H1 (cell line): ENCODE measurements at regions not wholly inside any gene's neighbourhood (a gene's known extent, or its start where the extent isn't known, plus 50 kb on each side); places are given as distances from the start of the nearest gene placed in this dataset.
A peak's percentile ranks its signal among the peaks of the same experiment; 100 is the strongest.
"Not testable (repeated sequence)": the region's sequence is repeated elsewhere in the genome, so short reads cannot be mapped to it uniquely, and the experiment has no call there.

Source experiments
- CTCF ChIA-PET: fragments of 300-600 bp; sonication (Branson Sonifier 250); formaldehyde crosslinking; loops from one replicate; lab custom pipeline; 2021; ENCODE audit not compliant: partially characterized antibody; lab: Charles Lee
- POLR2A ChIA-PET: fragments of 300-600 bp; sonication (Branson Sonifier 250); formaldehyde crosslinking; loops from one replicate; lab custom pipeline; 2021; ENCODE audit warnings: inconsistent platforms; ENCODE audit not compliant: partially characterized antibody; lab: Charles Lee
- DNase-seq, 2 experiments: peaks; one replicate each; pipeline versions ENCODE4 v3.0.0 to v3.0.0-alpha.2; 2010 to 2022; ENCODE audit warnings: low spot score in 2 of 2, low read depth in 1 of 2, mixed read lengths in 1 of 2
- FAIRE-seq: peaks from 2 replicates; lab custom pipeline; 2011; peaks lifted over from hg19 to GRCh38; lab: Jason Lieb, UNC
- H2AFZ ChIP-seq: 2 replicates; pipeline ENCODE4 v1.8.1; 2012; ENCODE audit warnings: low read length, inconsistent platforms
- H2AK5ac ChIP-seq: 2 replicates; pipeline ENCODE4 v1.6.1; 2013; ENCODE audit warnings: low read depth, low read length
- H2BK120ac ChIP-seq: replicated peaks from 2 replicates; pipeline ENCODE3; 2013; ENCODE audit warnings: low read depth, low read length, inconsistent platforms
- H2BK12ac ChIP-seq: 2 replicates; pipeline ENCODE4 v1.6.1; 2013; ENCODE audit warnings: low read depth, low read length
- H2BK15ac ChIP-seq: 2 replicates; pipeline ENCODE4 v1.6.1; 2013; ENCODE audit warnings: low read length
- H2BK20ac ChIP-seq: 2 replicates; pipeline ENCODE4 v1.6.1; 2013; ENCODE audit warnings: low read length
- H2BK5ac ChIP-seq: 2 replicates; pipeline ENCODE4 v1.6.1; 2013; ENCODE audit warnings: low read depth, low read length
- H3K14ac ChIP-seq: 2 replicates; pipeline ENCODE4 v1.6.1; 2013; ENCODE audit warnings: inconsistent platforms; ENCODE audit not compliant: insufficient read length
- H3K18ac ChIP-seq: 2 replicates; pipeline ENCODE4 v1.6.1; 2013; ENCODE audit warnings: low read length; ENCODE audit errors: extremely low read depth
- H3K23ac ChIP-seq: 2 replicates; pipeline ENCODE4 v1.6.1; 2013; ENCODE audit warnings: inconsistent platforms; ENCODE audit not compliant: insufficient read length
- H3K23me2 ChIP-seq: 2 replicates; pipeline ENCODE4 v1.6.1; 2013; ENCODE audit warnings: low read depth, low read length
- H3K27ac ChIP-seq: 2 replicates; pipeline ENCODE4 v1.6.1; 2011; ENCODE audit warnings: low read depth, low read length, inconsistent platforms
- H3K27me3 ChIP-seq, 4 experiments: replicated peaks in 1 of 4; 1 replicate in 1 of 4; 2 replicates in 3 of 4; pipeline versions ENCODE4 v1.6.1 to v1.8.1; 2011 to 2013; ENCODE audit warnings: low read length in 3 of 4, mild to moderate bottlenecking in 3 of 4, inconsistent platforms in 2 of 4, mixed read lengths in 2 of 4, moderate library complexity in 1 of 4; ENCODE audit not compliant: control insufficient read depth in 3 of 4, insufficient read depth in 3 of 4; ENCODE audit errors: extremely low read depth in 1 of 4
- H3K36me3 ChIP-seq, 4 experiments: 2 replicates each; pipeline versions ENCODE4 v1.6.1 to v1.8.1; 2011 to 2013; ENCODE audit warnings: mild to moderate bottlenecking in 4 of 4, low read length in 3 of 4, moderate library complexity in 2 of 4, control low read depth in 1 of 4, inconsistent platforms in 1 of 4; ENCODE audit not compliant: insufficient read depth in 4 of 4, control insufficient read depth in 2 of 4
- H3K4ac ChIP-seq: replicated peaks from 2 replicates; pipeline ENCODE3; 2013; ENCODE audit warnings: low read length, low read depth, mixed read lengths, inconsistent platforms; ENCODE audit not compliant: insufficient read length
- H3K4me1 ChIP-seq, 4 experiments: replicated peaks in 1 of 4; 1 replicate in 1 of 4; 2 replicates in 3 of 4; pipeline versions ENCODE4 v1.6.1 to v1.8.1; 2011 to 2013; ENCODE audit warnings: low read length in 3 of 4, inconsistent platforms in 2 of 4, mixed read lengths in 1 of 4; ENCODE audit not compliant: insufficient read depth in 4 of 4, control insufficient read depth in 3 of 4
- H3K4me2 ChIP-seq, 2 experiments: 2 replicates each; pipeline versions ENCODE4 v1.6.1 to v1.8.1; 2011 to 2013; ENCODE audit warnings: low read depth in 2 of 2, low read length in 2 of 2, control low read depth in 1 of 2, inconsistent platforms in 1 of 2, mild to moderate bottlenecking in 1 of 2; ENCODE audit not compliant: insufficient read depth in 1 of 2
- H3K4me3 ChIP-seq, 4 experiments: fragments of 200-600, 300-600 bp in 1 of 4; sonication (generic), shearing (Covaris generic), sonication (Bioruptor Twin) in 1 of 4; 2 replicates each; pipeline versions ENCODE4 v1.5.1 to v1.8.1; 2011 to 2016; ENCODE audit warnings: low read length in 4 of 4, low read depth in 3 of 4, control low read depth in 2 of 4, inconsistent platforms in 2 of 4, mild to moderate bottlenecking in 2 of 4, mixed read lengths in 1 of 4, moderate library complexity in 1 of 4; ENCODE audit not compliant: insufficient read depth in 2 of 4; ENCODE audit errors: extremely low read depth in 1 of 4
- H3K56ac ChIP-seq: replicated peaks from 2 replicates; pipeline ENCODE3; 2013; ENCODE audit warnings: low read depth, mild to moderate bottlenecking, mixed read lengths, low read length, inconsistent platforms; ENCODE audit not compliant: insufficient read length
- H3K79me1 ChIP-seq: 2 replicates; pipeline ENCODE4 v1.6.1; 2013; ENCODE audit warnings: low read depth, low read length, control low read depth
- H3K79me2 ChIP-seq, 2 experiments: 2 replicates each; pipeline versions ENCODE4 v1.6.1 to v1.8.1; 2012 to 2013; ENCODE audit warnings: low read length in 2 of 2, mild to moderate bottlenecking in 2 of 2, inconsistent platforms in 1 of 2; ENCODE audit not compliant: insufficient read depth in 2 of 2, control insufficient read depth in 1 of 2
- H3K9ac ChIP-seq, 4 experiments: replicated peaks in 1 of 4; 1 replicate in 1 of 4; 2 replicates in 3 of 4; pipeline versions ENCODE4 v1.6.1 to v1.8.1; 2011 to 2013; ENCODE audit warnings: low read depth in 3 of 4, low read length in 3 of 4, control low read depth in 2 of 4, mild to moderate bottlenecking in 2 of 4, moderate library complexity in 2 of 4, inconsistent platforms in 1 of 4; ENCODE audit errors: extremely low read depth in 1 of 4
- H3K9me3 ChIP-seq, 2 experiments: 2 replicates each; pipeline versions ENCODE4 v1.6.1 to v1.8.1; 2012 to 2013; ENCODE audit warnings: mild to moderate bottlenecking in 2 of 2, moderate library complexity in 2 of 2, control low read depth in 1 of 2, inconsistent platforms in 1 of 2, low read depth in 1 of 2, low read length in 1 of 2, mixed read lengths in 1 of 2; ENCODE audit not compliant: insufficient read depth in 2 of 2
- H4K20me1 ChIP-seq, 2 experiments: replicated peaks in 1 of 2; 2 replicates each; pipeline versions ENCODE3 to v1.8.1; 2011 to 2013; ENCODE audit warnings: inconsistent platforms in 2 of 2, low read length in 2 of 2, mild to moderate bottlenecking in 1 of 2; ENCODE audit not compliant: insufficient read depth in 2 of 2, control insufficient read depth in 1 of 2
- H4K5ac ChIP-seq: 2 replicates; pipeline ENCODE4 v1.6.1; 2013; ENCODE audit warnings: low read length, low read depth, mixed read lengths, inconsistent platforms; ENCODE audit not compliant: insufficient read length
- H4K8ac ChIP-seq: 2 replicates; pipeline ENCODE4 v1.8.0; 2013; ENCODE audit warnings: mild to moderate bottlenecking, moderate library complexity, low read length, inconsistent platforms; ENCODE audit not compliant: insufficient read depth; ENCODE audit errors: extremely low read depth
- H4K91ac ChIP-seq: replicated peaks from 2 replicates; pipeline ENCODE3; 2013; ENCODE audit warnings: low read length, mixed read lengths, inconsistent platforms; ENCODE audit not compliant: insufficient read length
- GABPA ChIP-seq: IDR thresholded peaks from 2 replicates; pipeline ENCODE4 v1.6.1; 2011; ENCODE audit warnings: mild to moderate bottlenecking, low read length, moderate library complexity, borderline replicate concordance; ENCODE audit not compliant: insufficient read depth
- NRF1 ChIP-seq: IDR thresholded peaks from 2 replicates; pipeline ENCODE4 v1.6.1; 2011; ENCODE audit warnings: mild to moderate bottlenecking, low read depth, low read length, improper control_type of control experiment
- POLR2AphosphoS5 ChIP-seq: IDR thresholded peaks from 2 replicates; pipeline ENCODE4 v1.6.1; 2011; ENCODE audit warnings: low read depth, low read length
- SP2 ChIP-seq: IDR thresholded peaks from 2 replicates; pipeline ENCODE4 v1.6.1; 2012; ENCODE audit warnings: mild to moderate bottlenecking, low read length, inconsistent platforms
- TAF1 ChIP-seq: IDR thresholded peaks from 2 replicates; pipeline ENCODE4 v1.6.1; 2011; ENCODE audit warnings: mild to moderate bottlenecking, low read depth, low read length
- YY1 ChIP-seq: IDR thresholded peaks from 2 replicates; pipeline ENCODE4 v1.6.1; 2011; ENCODE audit warnings: low read depth, mild to moderate bottlenecking, low read length
- WGBS, 2 experiments: shearing (Covaris generic) in 1 of 2; methylation state at CpG; one replicate each; pipeline versions ENCODE4 v1.1.6 to v1.1.7; 2013 to 2015; ENCODE audit warnings: low lambda C conversion rate in 2 of 2, mixed read lengths in 2 of 2, inconsistent platforms in 1 of 2, low coverage in 1 of 2, missing lambda C conversion rate in 1 of 2; ENCODE audit not compliant: insufficient replicate concordance in 2 of 2, insufficient coverage in 1 of 2, insufficient read length in 1 of 2; ENCODE audit errors: extremely low coverage in 1 of 2, missing lambda C conversion rate in 1 of 2; 5-methylcytosine and 5-hydroxymethylcytosine counted together

DNA sequence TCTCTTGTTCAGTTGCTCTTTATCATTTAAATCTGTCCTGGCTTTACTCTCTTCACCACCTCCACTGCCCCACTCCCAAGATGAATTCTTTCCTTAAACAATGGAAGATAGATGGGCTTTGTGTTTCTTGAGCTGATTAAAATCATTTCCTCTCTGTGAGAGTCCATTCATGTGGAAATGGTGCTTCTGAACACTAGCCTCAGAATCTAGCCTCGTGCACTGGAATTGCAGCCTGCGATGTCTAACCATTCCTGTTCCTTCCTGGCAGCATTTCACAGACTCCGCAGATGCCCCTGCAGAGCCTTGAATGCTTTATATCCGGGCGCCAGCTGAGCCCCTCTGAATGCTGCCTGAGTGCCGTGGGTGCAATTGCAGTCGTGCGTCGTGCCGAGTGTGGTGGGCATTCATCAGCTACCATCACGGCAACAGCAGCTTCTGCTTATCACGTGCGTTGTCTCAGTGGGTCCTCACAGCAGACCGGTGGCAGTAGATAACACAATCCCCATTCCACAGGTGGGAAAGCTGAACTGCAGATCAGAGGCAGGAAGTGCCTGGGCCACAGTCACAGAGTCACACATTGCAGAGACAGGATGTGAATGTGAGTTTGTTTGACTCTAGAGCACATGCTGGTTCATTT lies 172.8 kb upstream of the WSCD1 start (continued):
- TF ChIP-seq YY1 (no peak), POLR2AphosphoS5 (no peak), SP2 (no peak), TAF1 (no peak), NRF1 (no peak), GABPA (no peak)

DNA sequence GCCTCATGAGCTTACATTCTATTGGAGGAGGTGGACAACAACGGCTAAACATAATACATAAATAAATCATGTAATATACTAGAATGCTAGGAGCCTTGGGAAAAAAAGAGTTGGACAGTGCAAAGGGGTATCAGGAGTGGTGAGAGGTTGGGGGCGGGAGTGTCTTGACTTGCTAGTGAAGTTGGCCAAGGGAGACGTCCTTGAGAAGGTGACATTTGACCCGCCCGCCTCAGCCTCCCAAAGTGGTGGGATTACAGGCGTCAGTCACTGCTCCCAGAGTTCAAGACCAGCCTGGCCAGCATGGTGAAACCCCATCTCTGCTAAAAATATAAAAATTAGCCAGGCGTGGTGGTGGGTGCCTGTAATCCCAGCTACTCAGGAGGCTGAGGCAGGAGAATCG lies 172.2 kb upstream of the WSCD1 start:
- H3K27me3 ChIP-seq, H3K79me2 ChIP-seq, DNase-seq, H3K23ac ChIP-seq, H3K23me2 ChIP-seq, H3K14ac ChIP-seq, H3K9ac ChIP-seq, H3K27ac ChIP-seq, H4K20me1 ChIP-seq, H3K79me1 ChIP-seq, FAIRE-seq, H2AFZ ChIP-seq, H4K5ac ChIP-seq, H3K4me3 ChIP-seq, H3K9me3 ChIP-seq, H3K36me3 ChIP-seq, H4K8ac ChIP-seq: not testable (repeated sequence)
- peak overlapping the region; percentile 70 for H2BK12ac ChIP-seq
- peaks cover 2 to 19% (median 13%) of the 10 kb centered on the region in 4 experiments for H3K4me1 ChIP-seq
- H2BK15ac ChIP-seq: peak overlapping the region; percentile 3; the same call in 1 of the 2 replicates
- peak overlapping the region; percentile 10 for H2BK20ac ChIP-seq
- POLR2A ChIA-PET: interaction anchor here (1.0 kb wide), 1 partner anchor 34 kb away, joined by 3 read pairs; no protein-coding TSS in a partner anchor
- H3K56ac ChIP-seq: peak overlapping the region; percentile 91
- H2BK120ac ChIP-seq: peak overlapping the region; percentile 59
- H3K4me2 ChIP-seq: peak overlapping the region in 1 of 2 experiments; percentile 43; a peak in 1 of 4 replicates
- peak overlapping the region; percentile 21; the same call in 1 of the 2 replicates for H3K18ac ChIP-seq
- H3K4ac ChIP-seq: peak overlapping the region; percentile 47
- peak overlapping the region; percentile 29 for H2AK5ac ChIP-seq
- peak overlapping the region; percentile 91; the same call in 1 of the 2 replicates for H2BK5ac ChIP-seq
- peak overlapping the region; percentile 95 for H4K91ac ChIP-seq
- CTCF ChIA-PET: interaction anchor here (0.6 to 1.5 kb wide), 2 partner anchors 26 to 265 kb away, joined by 3 to 4 read pairs; no protein-coding TSS in a partner anchor
- 84% methylated on average over 7 of the region's 8 CpGs; no CpG with 5 or more reads in 1 of the 2 experiments for WGBS, 2 experiments
